IMR-90 (cell line): ENCODE measurements at regions not wholly inside any gene's neighbourhood (a gene's known extent, or its start where the extent isn't known, plus 50 kb on each side); places are given as distances from the start of the nearest gene placed in this dataset.

ENCODE experiments used
- FOS ChIP-seq: fragments of 150-350 bp; IDR thresholded peaks from 2 replicates; pipeline ENCODE4 v1.6.1; 2016; ENCODE audit warnings: low read depth, low read length
- MAFK ChIP-seq: IDR thresholded peaks from 2 replicates; pipeline ENCODE4 v1.6.1; 2012; ENCODE audit warnings: low read depth, low read length, improper control_type of control experiment
- MAZ ChIP-seq: IDR thresholded peaks from 2 replicates; pipeline ENCODE4 v1.6.1; 2012; ENCODE audit warnings: low read depth, mild to moderate bottlenecking, low read length, improper control_type of control experiment, moderate library complexity, borderline replicate concordance
- RFX5 ChIP-seq: IDR thresholded peaks from 2 replicates; pipeline ENCODE4 v1.8.0; 2012; ENCODE audit warnings: low read depth, mild to moderate bottlenecking, low read length, moderate library complexity
- TF ChIP-seq, protein P1 (sequence below): conservative IDR thresholded peaks from 2 replicates; pipeline ENCODE4 v1.5.1; 2012; ENCODE audit warnings: mild to moderate bottlenecking, low read depth, low read length, improper control_type of control experiment

DNA sequence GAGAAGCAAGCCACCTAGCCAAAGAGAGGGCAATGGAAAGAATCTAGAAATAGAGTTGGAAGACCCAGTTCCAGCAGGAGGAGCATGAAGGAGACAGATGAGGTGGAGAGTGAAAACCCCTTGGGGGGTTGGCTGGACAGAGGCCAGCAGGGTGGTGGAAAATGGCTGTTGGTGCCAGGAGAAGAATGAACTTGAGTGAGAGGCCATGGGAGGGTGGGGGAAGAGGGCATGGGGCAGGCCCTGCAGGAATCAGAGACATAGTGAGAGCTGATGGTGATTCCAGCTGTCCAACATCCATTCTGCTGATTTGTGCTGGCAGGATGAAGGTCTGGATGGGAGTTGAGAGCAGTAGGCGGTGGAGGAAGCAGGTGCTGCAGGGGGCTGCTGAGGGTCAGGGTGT lies 108.0 kb upstream of the TNP1 start:
- TF ChIP-seq, protein P1, sequence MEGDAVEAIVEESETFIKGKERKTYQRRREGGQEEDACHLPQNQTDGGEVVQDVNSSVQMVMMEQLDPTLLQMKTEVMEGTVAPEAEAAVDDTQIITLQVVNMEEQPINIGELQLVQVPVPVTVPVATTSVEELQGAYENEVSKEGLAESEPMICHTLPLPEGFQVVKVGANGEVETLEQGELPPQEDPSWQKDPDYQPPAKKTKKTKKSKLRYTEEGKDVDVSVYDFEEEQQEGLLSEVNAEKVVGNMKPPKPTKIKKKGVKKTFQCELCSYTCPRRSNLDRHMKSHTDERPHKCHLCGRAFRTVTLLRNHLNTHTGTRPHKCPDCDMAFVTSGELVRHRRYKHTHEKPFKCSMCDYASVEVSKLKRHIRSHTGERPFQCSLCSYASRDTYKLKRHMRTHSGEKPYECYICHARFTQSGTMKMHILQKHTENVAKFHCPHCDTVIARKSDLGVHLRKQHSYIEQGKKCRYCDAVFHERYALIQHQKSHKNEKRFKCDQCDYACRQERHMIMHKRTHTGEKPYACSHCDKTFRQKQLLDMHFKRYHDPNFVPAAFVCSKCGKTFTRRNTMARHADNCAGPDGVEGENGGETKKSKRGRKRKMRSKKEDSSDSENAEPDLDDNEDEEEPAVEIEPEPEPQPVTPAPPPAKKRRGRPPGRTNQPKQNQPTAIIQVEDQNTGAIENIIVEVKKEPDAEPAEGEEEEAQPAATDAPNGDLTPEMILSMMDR: no peak
- TF ChIP-seq FOS (no peak), MAFK (no peak), MAZ (no peak), RFX5 (no peak)
